GM23338 (cell line): ENCODE measurements at regions not wholly inside any gene's neighbourhood (a gene's known extent, or its start where the extent isn't known, plus 50 kb on each side); places are given as distances from the start of the nearest gene placed in this dataset.

Source experiments
- ATAC-seq: fragments of 200-7000 bp; cut with Tn5 transposase; 3 replicates; pipeline ENCODE4 v1.9.1; 2020
- DNase-seq: peaks from one replicate; pipeline ENCODE4 v3.0.0-alpha.2; 2015; ENCODE audit warnings: low spot score
- H2AFZ ChIP-seq: fragments of 200-600 bp; sonication (generic); 2 replicates; pipeline ENCODE4 v1.8.0; 2016; ENCODE audit warnings: antibody characterized with exemption, mild to moderate bottlenecking, moderate library complexity
- H3F3A ChIP-seq: fragments of 200-600 bp; sonication (generic); replicated peaks from 2 replicates; pipeline ENCODE4 v1.8.0; 2017; ENCODE audit warnings: antibody characterized with exemption, mixed run types, low read depth
- H3K27ac ChIP-seq: fragments of 200-600 bp; sonication (generic); 2 replicates; pipeline ENCODE4 v1.6.1; 2016; ENCODE audit warnings: low read depth
- H3K27me3 ChIP-seq: fragments of 200-600 bp; sonication (generic); 2 replicates; pipeline ENCODE4 v1.8.0; 2016; ENCODE audit warnings: mild to moderate bottlenecking, mixed run types, moderate library complexity; ENCODE audit not compliant: insufficient read depth
- H3K36me3 ChIP-seq: fragments of 200-600 bp; sonication (generic); 2 replicates; pipeline ENCODE4 v1.8.0; 2016; ENCODE audit warnings: mild to moderate bottlenecking; ENCODE audit not compliant: insufficient read depth
- H3K4me1 ChIP-seq: fragments of 200-600 bp; sonication (generic); 2 replicates; pipeline ENCODE4 v1.8.0; 2016; ENCODE audit warnings: mild to moderate bottlenecking, moderate library complexity; ENCODE audit not compliant: insufficient read depth
- H3K4me2 ChIP-seq: fragments of 200-600 bp; sonication (generic); 2 replicates; pipeline ENCODE4 v1.7.1; 2017; ENCODE audit warnings: mixed run types
- H3K4me3 ChIP-seq: fragments of 200-600 bp; sonication (generic); 2 replicates; pipeline ENCODE4 v1.6.1; 2016; ENCODE audit warnings: mixed run types
- H3K79me2 ChIP-seq: fragments of 200-600 bp; sonication (generic); replicated peaks from 2 replicates; pipeline ENCODE4 v1.8.0; 2017; ENCODE audit warnings: mild to moderate bottlenecking; ENCODE audit not compliant: insufficient read depth
- H3K9me2 ChIP-seq: fragments of 200-600 bp; sonication (generic); 2 replicates; pipeline ENCODE4 v1.8.0; 2017; ENCODE audit not compliant: insufficient read depth
- H4K20me1 ChIP-seq: fragments of 200-600 bp; sonication (generic); replicated peaks from 2 replicates; pipeline ENCODE4 v1.8.0; 2017; ENCODE audit warnings: mild to moderate bottlenecking; ENCODE audit not compliant: insufficient read depth
- H3K27ac Mint-ChIP-seq: 2 replicates; pipeline ENCODE4 v1.8.0; 2020; ENCODE audit warnings: inconsistent platforms, mild to moderate bottlenecking, moderate library complexity, mixed read lengths
- H3K27me3 Mint-ChIP-seq: 3 replicates; pipeline ENCODE4 v1.8.0; 2022; ENCODE audit warnings: low read depth, mild to moderate bottlenecking, moderate library complexity, mixed read lengths, inconsistent platforms; ENCODE audit not compliant: insufficient read depth, poor library complexity
- H3K36me3 Mint-ChIP-seq: 3 replicates; pipeline ENCODE4 v1.8.0; 2021; ENCODE audit warnings: low read depth, mild to moderate bottlenecking, inconsistent platforms, moderate library complexity, mixed read lengths
- H3K4me1 Mint-ChIP-seq: 3 replicates; pipeline ENCODE4 v1.8.0; 2020; ENCODE audit warnings: mild to moderate bottlenecking, inconsistent platforms, mixed read lengths
- H3K4me3 Mint-ChIP-seq: 3 replicates; pipeline ENCODE4 v1.8.0; 2021; ENCODE audit warnings: moderate library complexity, mild to moderate bottlenecking, inconsistent platforms, mixed read lengths
- H3K9me3 Mint-ChIP-seq: 3 replicates; pipeline ENCODE4 v1.8.0; 2020; ENCODE audit warnings: moderate library complexity, mild to moderate bottlenecking, inconsistent platforms, mixed read lengths
- CREB1 ChIP-seq: fragments of 250-450 bp; sonication (Bioruptor Pico); IDR thresholded peaks from 2 replicates; pipeline ENCODE4 v1.5.0; 2020; ENCODE audit warnings: low read depth, mild to moderate bottlenecking, moderate library complexity
- EZH2 ChIP-seq: fragments of 200-600 bp; sonication (generic); IDR thresholded peaks from one replicate; pipeline ENCODE4 v1.8.0; 2017; ENCODE audit warnings: antibody characterized with exemption, mild to moderate bottlenecking, low read depth; ENCODE audit not compliant: unreplicated experiment
- EZH2phosphoT487 ChIP-seq: fragments of 200-600 bp; sonication (generic); IDR thresholded peaks from one replicate; pipeline ENCODE4 v1.8.1; 2018; ENCODE audit warnings: antibody characterized with exemption; ENCODE audit not compliant: unreplicated experiment
- JUNB ChIP-seq: IDR thresholded peaks from one replicate; pipeline ENCODE4 v1.6.1; 2016; ENCODE audit warnings: antibody characterized with exemption; ENCODE audit not compliant: unreplicated experiment
- NANOG ChIP-seq: IDR thresholded peaks from 2 replicates; pipeline ENCODE4 v1.6.1; 2016; ENCODE audit warnings: antibody characterized with exemption, borderline replicate concordance
- POLR2AphosphoS5 ChIP-seq: IDR thresholded peaks from 2 replicates; pipeline ENCODE4 v1.6.1; 2016; ENCODE audit warnings: antibody characterized with exemption, low read depth
- ZNF114 ChIP-seq: fragments of 250-450 bp; sonication (Bioruptor Pico); IDR thresholded peaks from 2 replicates; pipeline ENCODE4 v1.5.0; 2020; ENCODE audit warnings: mild to moderate bottlenecking, moderate library complexity
- ZNF331 ChIP-seq: fragments of 250-450 bp; sonication (Bioruptor Pico); IDR thresholded peaks from 2 replicates; pipeline ENCODE4 v1.5.0; 2020; ENCODE audit warnings: low read depth, mild to moderate bottlenecking, moderate library complexity
- TF ChIP-seq, protein P1 (sequence below), 2 experiments: fragments of 200-600 bp in 1 of 2; sonication (generic) in 1 of 2; conservative IDR thresholded peaks; 2 replicates each; pipeline versions ENCODE4 v1.5.1 to v1.6.1; 2016 to 2017; ENCODE audit warnings: antibody characterized with exemption in 2 of 2, low read depth in 2 of 2, mild to moderate bottlenecking in 2 of 2, moderate library complexity in 1 of 2
- TF ChIP-seq, protein P2 (sequence below): IDR thresholded peaks from 2 replicates; pipeline ENCODE4 v1.6.1; 2016; ENCODE audit warnings: antibody characterized with exemption
- TF ChIP-seq, protein P3 (sequence below): IDR thresholded peaks from one replicate; pipeline ENCODE4 v1.6.1; 2018; ENCODE audit warnings: antibody characterized with exemption; ENCODE audit not compliant: unreplicated experiment

DNA sequence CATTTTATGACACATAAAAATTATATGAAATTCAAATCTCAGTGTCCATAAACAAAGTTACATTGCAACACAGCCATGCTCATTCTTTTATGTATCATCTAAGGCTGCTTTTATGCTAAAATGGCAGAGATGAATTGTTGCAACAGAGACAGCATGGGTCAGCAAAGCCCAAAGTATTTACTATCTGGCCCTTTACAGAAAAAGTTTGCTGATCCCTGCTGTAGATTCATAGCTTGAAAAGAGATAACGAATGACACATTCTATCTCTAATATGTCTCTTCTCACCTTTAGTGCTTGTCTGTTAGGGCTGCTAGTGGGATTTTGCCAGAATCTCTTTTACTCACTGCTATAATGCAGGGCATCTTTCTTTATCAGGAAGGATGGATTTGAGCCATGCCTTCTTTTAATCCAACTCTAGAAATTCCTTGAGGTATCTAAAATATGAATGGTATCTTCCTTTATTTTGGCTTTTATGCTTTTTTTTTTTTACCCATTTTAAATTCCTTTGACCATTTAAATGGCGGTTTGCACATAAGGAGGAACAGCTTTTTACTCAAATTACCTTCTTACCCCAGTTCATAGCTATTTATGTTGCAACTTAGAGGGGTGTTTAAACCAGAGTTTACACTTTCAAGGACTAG, 598.2 kb downstream of the PLPP3 start (continued):
- TF ChIP-seq NANOG, result no peak
- no peak for TF ChIP-seq JUNB
- TF ChIP-seq ZNF114 (CRISPR knock-in tag), result no peak
- TF ChIP-seq ZNF331 (CRISPR knock-in tag), result no peak
- TF ChIP-seq, protein P1, sequence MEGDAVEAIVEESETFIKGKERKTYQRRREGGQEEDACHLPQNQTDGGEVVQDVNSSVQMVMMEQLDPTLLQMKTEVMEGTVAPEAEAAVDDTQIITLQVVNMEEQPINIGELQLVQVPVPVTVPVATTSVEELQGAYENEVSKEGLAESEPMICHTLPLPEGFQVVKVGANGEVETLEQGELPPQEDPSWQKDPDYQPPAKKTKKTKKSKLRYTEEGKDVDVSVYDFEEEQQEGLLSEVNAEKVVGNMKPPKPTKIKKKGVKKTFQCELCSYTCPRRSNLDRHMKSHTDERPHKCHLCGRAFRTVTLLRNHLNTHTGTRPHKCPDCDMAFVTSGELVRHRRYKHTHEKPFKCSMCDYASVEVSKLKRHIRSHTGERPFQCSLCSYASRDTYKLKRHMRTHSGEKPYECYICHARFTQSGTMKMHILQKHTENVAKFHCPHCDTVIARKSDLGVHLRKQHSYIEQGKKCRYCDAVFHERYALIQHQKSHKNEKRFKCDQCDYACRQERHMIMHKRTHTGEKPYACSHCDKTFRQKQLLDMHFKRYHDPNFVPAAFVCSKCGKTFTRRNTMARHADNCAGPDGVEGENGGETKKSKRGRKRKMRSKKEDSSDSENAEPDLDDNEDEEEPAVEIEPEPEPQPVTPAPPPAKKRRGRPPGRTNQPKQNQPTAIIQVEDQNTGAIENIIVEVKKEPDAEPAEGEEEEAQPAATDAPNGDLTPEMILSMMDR (conservative IDR thresholded peaks at IDR 0.05; ENCODE audit: low read depth in 2 of 2), result no peak
- TF ChIP-seq, protein P2, sequence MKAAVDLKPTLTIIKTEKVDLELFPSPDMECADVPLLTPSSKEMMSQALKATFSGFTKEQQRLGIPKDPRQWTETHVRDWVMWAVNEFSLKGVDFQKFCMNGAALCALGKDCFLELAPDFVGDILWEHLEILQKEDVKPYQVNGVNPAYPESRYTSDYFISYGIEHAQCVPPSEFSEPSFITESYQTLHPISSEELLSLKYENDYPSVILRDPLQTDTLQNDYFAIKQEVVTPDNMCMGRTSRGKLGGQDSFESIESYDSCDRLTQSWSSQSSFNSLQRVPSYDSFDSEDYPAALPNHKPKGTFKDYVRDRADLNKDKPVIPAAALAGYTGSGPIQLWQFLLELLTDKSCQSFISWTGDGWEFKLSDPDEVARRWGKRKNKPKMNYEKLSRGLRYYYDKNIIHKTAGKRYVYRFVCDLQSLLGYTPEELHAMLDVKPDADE, result no peak
- TF ChIP-seq POLR2AphosphoS5, result no peak
- TF ChIP-seq CREB1 (CRISPR knock-in tag), result no peak

DNA sequence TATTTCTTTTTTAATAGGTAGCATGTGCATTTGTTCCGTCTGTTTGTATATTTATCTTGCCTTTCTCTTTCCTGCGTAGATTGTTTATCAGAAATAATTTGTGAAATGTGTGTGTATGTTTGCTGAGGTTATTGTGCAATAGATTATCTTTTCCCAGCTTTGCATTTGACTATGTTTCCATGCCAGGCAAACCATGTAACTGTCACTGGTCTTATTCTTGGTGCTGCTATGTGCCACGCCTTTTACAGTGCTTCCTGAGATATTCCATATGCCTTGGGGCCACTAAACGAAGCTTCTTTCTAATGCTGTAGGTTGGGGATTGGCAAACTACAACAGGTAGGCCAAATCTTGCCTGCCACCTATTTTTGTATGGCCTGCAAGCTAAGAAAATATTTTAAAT, 598.8 kb downstream of the PLPP3 start:
- Histone ChIP-seq H3K27me3 (no peaks in the 10 kb centered on the region), H3K4me2 (no peak overlapping the region), H2AFZ (no peak overlapping the region), H3K4me3 (no peak overlapping the region), H3K36me3 (no peaks in the 10 kb centered on the region), H3K27ac (no peak overlapping the region), H3K79me2 (no peaks in the 10 kb centered on the region), H3K9me2 (no peaks in the 10 kb centered on the region), H4K20me1 (no peaks in the 10 kb centered on the region), H3F3A (no peaks in the 10 kb centered on the region), H3K4me1 (no peaks in the 10 kb centered on the region)
- peaks cover 4% of the 10 kb centered on the region for H3K4me1 Mint-ChIP-seq
- no peak overlapping the region for H3K4me3 Mint-ChIP-seq
- no peak for ATAC-seq
- no peaks in the 10 kb centered on the region for H3K36me3 Mint-ChIP-seq
- no peak for DNase-seq
- no peak overlapping the region for H3K27ac Mint-ChIP-seq
- TF ChIP-seq ZNF331 (CRISPR knock-in tag) (no peak), CREB1 (CRISPR knock-in tag) (no peak), JUNB (no peak), EZH2phosphoT487 (no peak), NANOG (no peak), EZH2 (no peak), ZNF114 (CRISPR knock-in tag) (no peak)
- TF ChIP-seq, protein P2, result no peak
- TF ChIP-seq, protein P1 (conservative IDR thresholded peaks at IDR 0.05; ENCODE audit: low read depth in 2 of 2), result no peak
- TF ChIP-seq, protein P3, sequence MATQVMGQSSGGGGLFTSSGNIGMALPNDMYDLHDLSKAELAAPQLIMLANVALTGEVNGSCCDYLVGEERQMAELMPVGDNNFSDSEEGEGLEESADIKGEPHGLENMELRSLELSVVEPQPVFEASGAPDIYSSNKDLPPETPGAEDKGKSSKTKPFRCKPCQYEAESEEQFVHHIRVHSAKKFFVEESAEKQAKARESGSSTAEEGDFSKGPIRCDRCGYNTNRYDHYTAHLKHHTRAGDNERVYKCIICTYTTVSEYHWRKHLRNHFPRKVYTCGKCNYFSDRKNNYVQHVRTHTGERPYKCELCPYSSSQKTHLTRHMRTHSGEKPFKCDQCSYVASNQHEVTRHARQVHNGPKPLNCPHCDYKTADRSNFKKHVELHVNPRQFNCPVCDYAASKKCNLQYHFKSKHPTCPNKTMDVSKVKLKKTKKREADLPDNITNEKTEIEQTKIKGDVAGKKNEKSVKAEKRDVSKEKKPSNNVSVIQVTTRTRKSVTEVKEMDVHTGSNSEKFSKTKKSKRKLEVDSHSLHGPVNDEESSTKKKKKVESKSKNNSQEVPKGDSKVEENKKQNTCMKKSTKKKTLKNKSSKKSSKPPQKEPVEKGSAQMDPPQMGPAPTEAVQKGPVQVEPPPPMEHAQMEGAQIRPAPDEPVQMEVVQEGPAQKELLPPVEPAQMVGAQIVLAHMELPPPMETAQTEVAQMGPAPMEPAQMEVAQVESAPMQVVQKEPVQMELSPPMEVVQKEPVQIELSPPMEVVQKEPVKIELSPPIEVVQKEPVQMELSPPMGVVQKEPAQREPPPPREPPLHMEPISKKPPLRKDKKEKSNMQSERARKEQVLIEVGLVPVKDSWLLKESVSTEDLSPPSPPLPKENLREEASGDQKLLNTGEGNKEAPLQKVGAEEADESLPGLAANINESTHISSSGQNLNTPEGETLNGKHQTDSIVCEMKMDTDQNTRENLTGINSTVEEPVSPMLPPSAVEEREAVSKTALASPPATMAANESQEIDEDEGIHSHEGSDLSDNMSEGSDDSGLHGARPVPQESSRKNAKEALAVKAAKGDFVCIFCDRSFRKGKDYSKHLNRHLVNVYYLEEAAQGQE, result no peak
- no peaks in the 10 kb centered on the region for H3K9me3 Mint-ChIP-seq
- H3K27me3 Mint-ChIP-seq, result peaks cover 1% of the 10 kb centered on the region
